ENCODE measurements at regions not wholly inside any gene's neighbourhood (a gene's known extent, or its start where the extent isn't known, plus 50 kb on each side); places are given as distances from the start of the nearest gene placed in this dataset.

- no peak for TF ChIP-seq POLR2A (IDR thresholded peaks at IDR 0.05)
- TF ChIP-seq CTCF (IDR thresholded peaks at IDR 0.05), result no peak
Observed at GRCh38 chr7:156516791-156517378, 123.7 kb upstream of the RNF32 start.

All from esophagus squamous epithelium (tissue), 4 donors.